ENCODE measurements at regions not wholly inside any gene's neighbourhood (a gene's known extent, or its start where the extent isn't known, plus 50 kb on each side); places are given as distances from the start of the nearest gene placed in this dataset.
"Not testable (repeated sequence)": the region's sequence is repeated elsewhere in the genome, so short reads cannot be mapped to it uniquely, and the experiment has no call there.

- DNase-seq, result no peak
These were observed 145.7 kb upstream of the ERCC6L2 start for GRCh38 chr9:95729669-95730368.

GRCh38 chr9:95729046-95729445 is 146.4 kb upstream of the ERCC6L2 start:
- DNase-seq, result no peak

- no peak for DNase-seq
These were observed 147.5 kb upstream of the ERCC6L2 start for GRCh38 chr9:95727947-95728520.

GRCh38 chr9:95726756-95727155 is 148.7 kb upstream of the ERCC6L2 start:
- no peak for DNase-seq

- no peak for DNase-seq
These were observed 150.4 kb upstream of the ERCC6L2 start for GRCh38 chr9:95725045-95725444.

GRCh38 chr9:95724253-95724991 is 151.1 kb upstream of the ERCC6L2 start:
- DNase-seq, result peak; percentile 68

GRCh38 chr9:95722141-95722540 is 153.3 kb upstream of the ERCC6L2 start:
- DNase-seq, result no peak

GRCh38 chr9:95721061-95721531 is 154.4 kb upstream of the ERCC6L2 start:
- DNase-seq, result no peak

- no peak for DNase-seq
These were observed 155.0 kb upstream of the ERCC6L2 start for GRCh38 chr9:95720496-95720895.

GRCh38 chr9:95719354-95719753 is 156.1 kb upstream of the ERCC6L2 start:
- DNase-seq, result no peak

GRCh38 chr9:95718263-95718662 is 157.2 kb upstream of the ERCC6L2 start:
- no peak for DNase-seq

- DNase-seq, result no peak
These were observed 159.5 kb upstream of the ERCC6L2 start for GRCh38 chr9:95715868-95716435.

GRCh38 chr9:95710446-95710845 is 165.0 kb upstream of the ERCC6L2 start:
- no peak for DNase-seq

- DNase-seq, result no peak
These were observed 178.8 kb upstream of the ERCC6L2 start for GRCh38 chr9:95696701-95697100.

- DNase-seq, result no peak
These were observed 174.7 kb upstream of the PTCH1 start for GRCh38 chr9:95691435-95691834.

- no peak for DNase-seq
These were observed 172.9 kb upstream of the PTCH1 start for GRCh38 chr9:95689669-95690068.

- no peak for DNase-seq
These were observed 167.7 kb upstream of the PTCH1 start for GRCh38 chr9:95684516-95684915.

- DNase-seq, result not testable (repeated sequence)
These were observed 163.5 kb upstream of the PTCH1 start for GRCh38 chr9:95680306-95680705.

GRCh38 chr9:95679874-95680273 is 163.1 kb upstream of the PTCH1 start:
- DNase-seq, result no peak

GRCh38 chr9:95678759-95679158 is 162.0 kb upstream of the PTCH1 start:
- DNase-seq, result no peak

- DNase-seq, result no peak
These were observed 153.4 kb upstream of the PTCH1 start for GRCh38 chr9:95670122-95670521.

GRCh38 chr9:95669253-95669652 is 152.5 kb upstream of the PTCH1 start:
- DNase-seq, result no peak

- DNase-seq, result no peak
These were observed 151.0 kb upstream of the PTCH1 start for GRCh38 chr9:95667789-95668188.

GRCh38 chr9:95666785-95667155 is 150.0 kb upstream of the PTCH1 start:
- no peak for DNase-seq

All from CD4-positive, alpha-beta T cell treated with Interferon gamma for 1 hour (primary cell).